ENCODE measurements at regions not wholly inside any gene's neighbourhood (a gene's known extent, or its start where the extent isn't known, plus 50 kb on each side); places are given as distances from the start of the nearest gene placed in this dataset.

DNA sequence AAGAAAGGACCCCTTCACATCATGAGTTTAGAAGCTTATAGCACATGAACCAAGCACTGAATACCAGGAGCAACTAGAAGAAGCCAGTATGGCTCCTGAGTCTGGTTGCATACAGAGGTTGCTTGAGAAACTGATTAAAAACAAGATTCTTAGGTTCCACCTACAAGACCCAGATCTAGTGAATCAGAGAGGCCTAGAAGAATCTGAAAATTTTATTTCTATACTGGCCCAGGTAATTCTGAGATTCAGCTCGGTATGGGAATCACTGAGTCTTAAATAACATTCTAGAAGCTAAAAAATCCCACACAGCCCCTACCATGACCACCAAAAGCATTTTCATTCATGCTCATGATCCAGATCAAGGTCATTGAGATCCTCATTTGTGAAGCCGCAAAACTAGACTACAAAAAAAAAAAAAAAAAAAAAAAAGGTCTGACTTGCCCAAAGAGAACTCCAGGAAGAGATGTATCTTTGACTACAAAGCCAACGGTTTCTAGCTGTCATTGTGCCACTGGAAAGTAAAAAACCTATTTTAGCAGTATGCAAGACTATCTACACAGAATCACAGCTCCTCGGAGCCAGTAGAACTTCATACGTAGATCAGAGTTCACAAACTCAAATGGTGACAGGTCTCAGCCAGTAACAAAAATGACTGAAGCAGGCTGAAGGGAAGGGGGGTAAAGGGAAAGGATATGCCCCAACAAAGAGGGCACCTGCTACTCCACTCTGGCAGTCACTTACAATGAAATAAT is 168.4 kb upstream of the EGLN3 start:
- TF ChIP-seq, protein P1, sequence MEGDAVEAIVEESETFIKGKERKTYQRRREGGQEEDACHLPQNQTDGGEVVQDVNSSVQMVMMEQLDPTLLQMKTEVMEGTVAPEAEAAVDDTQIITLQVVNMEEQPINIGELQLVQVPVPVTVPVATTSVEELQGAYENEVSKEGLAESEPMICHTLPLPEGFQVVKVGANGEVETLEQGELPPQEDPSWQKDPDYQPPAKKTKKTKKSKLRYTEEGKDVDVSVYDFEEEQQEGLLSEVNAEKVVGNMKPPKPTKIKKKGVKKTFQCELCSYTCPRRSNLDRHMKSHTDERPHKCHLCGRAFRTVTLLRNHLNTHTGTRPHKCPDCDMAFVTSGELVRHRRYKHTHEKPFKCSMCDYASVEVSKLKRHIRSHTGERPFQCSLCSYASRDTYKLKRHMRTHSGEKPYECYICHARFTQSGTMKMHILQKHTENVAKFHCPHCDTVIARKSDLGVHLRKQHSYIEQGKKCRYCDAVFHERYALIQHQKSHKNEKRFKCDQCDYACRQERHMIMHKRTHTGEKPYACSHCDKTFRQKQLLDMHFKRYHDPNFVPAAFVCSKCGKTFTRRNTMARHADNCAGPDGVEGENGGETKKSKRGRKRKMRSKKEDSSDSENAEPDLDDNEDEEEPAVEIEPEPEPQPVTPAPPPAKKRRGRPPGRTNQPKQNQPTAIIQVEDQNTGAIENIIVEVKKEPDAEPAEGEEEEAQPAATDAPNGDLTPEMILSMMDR (IDR thresholded peaks at IDR 0.05): no peak
- TF ChIP-seq POLR2A (IDR thresholded peaks at IDR 0.05): no peak
